ENCODE measurements at regions not wholly inside any gene's neighbourhood (a gene's known extent, or its start where the extent isn't known, plus 50 kb on each side); places are given as distances from the start of the nearest gene placed in this dataset.

DNA sequence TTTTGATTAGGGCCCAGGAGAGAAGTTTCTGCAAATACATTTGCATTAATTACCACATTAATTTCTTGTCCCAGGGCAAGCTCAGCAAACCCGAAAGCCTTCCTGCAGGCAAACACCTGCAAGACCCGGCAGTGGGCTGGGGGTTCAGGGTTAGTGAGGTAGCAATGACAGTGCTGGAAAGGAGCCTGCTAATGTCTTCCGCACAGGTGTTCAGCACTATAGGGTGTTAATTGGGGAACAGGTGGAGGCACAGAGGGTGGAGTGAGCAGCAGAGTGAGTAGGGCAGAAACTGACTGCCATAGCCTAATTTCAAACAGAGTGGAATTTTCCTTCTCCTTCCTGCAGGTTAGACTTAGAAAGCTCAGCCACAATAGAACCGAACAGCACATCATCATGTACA lies 50.9 kb upstream of the UBASH3B start:
- no peak overlapping the region for H3K27ac Mint-ChIP-seq
- H3K4me3 Mint-ChIP-seq = no peak overlapping the region
- ChIA-PET POLR2A (no interaction called here), CTCF (interaction anchor here (1.1 to 1.3 kb wide), 3 partner anchors 24 to 184 kb away, joined by 3 to 5 read pairs (median 4); no protein-coding TSS in a partner anchor)
- H3K4me1 Mint-ChIP-seq = peaks cover 15% of the 10 kb centered on the region
- H3K27me3 Mint-ChIP-seq (ENCODE audit: low read depth) = no peaks in the 10 kb centered on the region; the same call in 1 of the 2 replicates
- no peaks in the 10 kb centered on the region for H3K9me3 Mint-ChIP-seq
- peak; percentile 13 for DNase-seq (ENCODE audit: low spot score)
- TF ChIP-seq, protein P1, sequence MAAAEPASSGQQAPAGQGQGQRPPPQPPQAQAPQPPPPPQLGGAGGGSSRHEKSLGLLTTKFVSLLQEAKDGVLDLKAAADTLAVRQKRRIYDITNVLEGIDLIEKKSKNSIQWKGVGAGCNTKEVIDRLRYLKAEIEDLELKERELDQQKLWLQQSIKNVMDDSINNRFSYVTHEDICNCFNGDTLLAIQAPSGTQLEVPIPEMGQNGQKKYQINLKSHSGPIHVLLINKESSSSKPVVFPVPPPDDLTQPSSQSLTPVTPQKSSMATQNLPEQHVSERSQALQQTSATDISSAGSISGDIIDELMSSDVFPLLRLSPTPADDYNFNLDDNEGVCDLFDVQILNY (CRISPR knock-in tag; IDR thresholded peaks at IDR 0.05) = no peak
- no peak for TF ChIP-seq FOXK1 (CRISPR knock-in tag; IDR thresholded peaks at IDR 0.05)
- TF ChIP-seq, protein P2, sequence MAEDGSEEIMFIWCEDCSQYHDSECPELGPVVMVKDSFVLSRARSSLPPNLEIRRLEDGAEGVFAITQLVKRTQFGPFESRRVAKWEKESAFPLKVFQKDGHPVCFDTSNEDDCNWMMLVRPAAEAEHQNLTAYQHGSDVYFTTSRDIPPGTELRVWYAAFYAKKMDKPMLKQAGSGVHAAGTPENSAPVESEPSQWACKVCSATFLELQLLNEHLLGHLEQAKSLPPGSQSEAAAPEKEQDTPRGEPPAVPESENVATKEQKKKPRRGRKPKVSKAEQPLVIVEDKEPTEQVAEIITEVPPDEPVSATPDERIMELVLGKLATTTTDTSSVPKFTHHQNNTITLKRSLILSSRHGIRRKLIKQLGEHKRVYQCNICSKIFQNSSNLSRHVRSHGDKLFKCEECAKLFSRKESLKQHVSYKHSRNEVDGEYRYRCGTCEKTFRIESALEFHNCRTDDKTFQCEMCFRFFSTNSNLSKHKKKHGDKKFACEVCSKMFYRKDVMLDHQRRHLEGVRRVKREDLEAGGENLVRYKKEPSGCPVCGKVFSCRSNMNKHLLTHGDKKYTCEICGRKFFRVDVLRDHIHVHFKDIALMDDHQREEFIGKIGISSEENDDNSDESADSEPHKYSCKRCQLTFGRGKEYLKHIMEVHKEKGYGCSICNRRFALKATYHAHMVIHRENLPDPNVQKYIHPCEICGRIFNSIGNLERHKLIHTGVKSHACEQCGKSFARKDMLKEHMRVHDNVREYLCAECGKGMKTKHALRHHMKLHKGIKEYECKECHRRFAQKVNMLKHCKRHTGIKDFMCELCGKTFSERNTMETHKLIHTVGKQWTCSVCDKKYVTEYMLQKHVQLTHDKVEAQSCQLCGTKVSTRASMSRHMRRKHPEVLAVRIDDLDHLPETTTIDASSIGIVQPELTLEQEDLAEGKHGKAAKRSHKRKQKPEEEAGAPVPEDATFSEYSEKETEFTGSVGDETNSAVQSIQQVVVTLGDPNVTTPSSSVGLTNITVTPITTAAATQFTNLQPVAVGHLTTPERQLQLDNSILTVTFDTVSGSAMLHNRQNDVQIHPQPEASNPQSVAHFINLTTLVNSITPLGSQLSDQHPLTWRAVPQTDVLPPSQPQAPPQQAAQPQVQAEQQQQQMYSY (CRISPR knock-in tag; IDR thresholded peaks at IDR 0.05) = peak; percentile 18; the same call in 1 of the 2 replicates
- TF ChIP-seq, protein P3, sequence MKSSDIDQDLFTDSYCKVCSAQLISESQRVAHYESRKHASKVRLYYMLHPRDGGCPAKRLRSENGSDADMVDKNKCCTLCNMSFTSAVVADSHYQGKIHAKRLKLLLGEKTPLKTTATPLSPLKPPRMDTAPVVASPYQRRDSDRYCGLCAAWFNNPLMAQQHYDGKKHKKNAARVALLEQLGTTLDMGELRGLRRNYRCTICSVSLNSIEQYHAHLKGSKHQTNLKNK (CRISPR knock-in tag; IDR thresholded peaks at IDR 0.05) = no peak
- H3K36me3 Mint-ChIP-seq = no peaks in the 10 kb centered on the region
- no peak for ATAC-seq

DNA sequence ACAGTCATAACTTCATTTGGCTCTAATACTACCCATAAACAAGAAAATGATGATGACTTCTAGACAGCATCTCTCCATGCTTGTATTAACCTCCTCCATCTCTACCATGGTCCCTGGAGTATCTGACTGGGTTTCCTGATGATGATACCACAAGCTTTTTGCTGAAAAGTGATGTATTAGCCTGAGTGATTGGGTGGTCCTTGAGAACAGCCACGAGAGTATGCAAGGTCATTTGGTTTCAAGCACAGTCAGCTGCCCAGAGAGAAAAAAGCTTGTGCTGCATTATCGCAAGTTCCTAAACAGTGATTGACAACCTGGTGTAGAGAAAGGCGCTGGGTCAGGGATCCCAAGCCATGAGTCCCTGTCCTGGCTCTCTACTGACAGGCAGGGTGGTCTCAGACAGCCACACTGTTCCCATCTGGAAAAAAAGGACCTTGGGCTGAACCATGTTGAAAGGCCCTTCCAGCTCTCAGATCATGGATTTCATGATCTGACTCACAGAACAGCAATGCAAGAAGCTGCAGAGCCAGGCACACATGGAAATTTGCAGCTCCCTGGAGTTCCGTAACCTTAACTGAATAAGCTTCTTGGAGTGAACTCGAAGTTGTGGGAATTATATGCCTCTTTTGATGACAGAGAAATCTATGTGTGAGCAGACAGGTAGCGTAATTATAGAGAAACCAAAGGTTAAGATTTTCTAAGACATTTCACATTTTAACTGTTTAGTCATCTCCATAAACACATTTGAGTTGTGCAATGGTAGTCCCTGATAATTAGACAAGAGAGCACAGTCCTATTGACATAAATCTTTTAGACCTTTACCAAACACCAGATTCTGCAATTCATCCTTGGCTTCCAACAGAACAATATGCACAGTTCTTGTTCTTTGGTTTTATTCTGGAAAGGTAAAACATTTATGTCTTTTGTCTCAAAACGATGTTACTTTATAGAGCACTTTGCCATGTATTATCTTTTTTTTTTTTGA lies 54.1 kb upstream of the UBASH3B start:
- Mint-ChIP-seq H3K36me3 (no peaks in the 10 kb centered on the region), H3K27me3 (ENCODE audit: low read depth) (no peaks in the 10 kb centered on the region; the same call in 1 of the 2 replicates), H3K9me3 (no peaks in the 10 kb centered on the region), H3K4me3 (no peak overlapping the region), H3K27ac (no peak overlapping the region; the same call in 1 of the 2 replicates), H3K4me1 (peaks cover 15% of the 10 kb centered on the region)
- DNase-seq (ENCODE audit: low spot score) (no peak), ATAC-seq (no peak)
- POLR2A ChIA-PET = no interaction called here
- CTCF ChIA-PET = interaction anchor here (0.7 to 1.3 kb wide), 3 partner anchors 15 to 154 kb away, joined by 3 to 5 read pairs (median 3); no protein-coding TSS in a partner anchor
- TF ChIP-seq, protein P4, sequence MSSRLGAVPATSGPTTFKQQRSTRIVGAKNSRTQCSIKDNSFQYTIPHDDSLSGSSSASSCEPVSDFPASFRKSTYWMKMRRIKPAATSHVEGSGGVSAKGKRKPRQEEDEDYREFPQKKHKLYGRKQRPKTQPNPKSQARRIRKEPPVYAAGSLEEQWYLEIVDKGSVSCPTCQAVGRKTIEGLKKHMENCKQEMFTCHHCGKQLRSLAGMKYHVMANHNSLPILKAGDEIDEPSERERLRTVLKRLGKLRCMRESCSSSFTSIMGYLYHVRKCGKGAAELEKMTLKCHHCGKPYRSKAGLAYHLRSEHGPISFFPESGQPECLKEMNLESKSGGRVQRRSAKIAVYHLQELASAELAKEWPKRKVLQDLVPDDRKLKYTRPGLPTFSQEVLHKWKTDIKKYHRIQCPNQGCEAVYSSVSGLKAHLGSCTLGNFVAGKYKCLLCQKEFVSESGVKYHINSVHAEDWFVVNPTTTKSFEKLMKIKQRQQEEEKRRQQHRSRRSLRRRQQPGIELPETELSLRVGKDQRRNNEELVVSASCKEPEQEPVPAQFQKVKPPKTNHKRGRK (CRISPR knock-in tag; IDR thresholded peaks at IDR 0.05; ENCODE audit: borderline replicate concordance) = no peak
- TF ChIP-seq EMX1 (CRISPR knock-in tag; IDR thresholded peaks at IDR 0.05) = no peak
- TF ChIP-seq, protein P5, sequence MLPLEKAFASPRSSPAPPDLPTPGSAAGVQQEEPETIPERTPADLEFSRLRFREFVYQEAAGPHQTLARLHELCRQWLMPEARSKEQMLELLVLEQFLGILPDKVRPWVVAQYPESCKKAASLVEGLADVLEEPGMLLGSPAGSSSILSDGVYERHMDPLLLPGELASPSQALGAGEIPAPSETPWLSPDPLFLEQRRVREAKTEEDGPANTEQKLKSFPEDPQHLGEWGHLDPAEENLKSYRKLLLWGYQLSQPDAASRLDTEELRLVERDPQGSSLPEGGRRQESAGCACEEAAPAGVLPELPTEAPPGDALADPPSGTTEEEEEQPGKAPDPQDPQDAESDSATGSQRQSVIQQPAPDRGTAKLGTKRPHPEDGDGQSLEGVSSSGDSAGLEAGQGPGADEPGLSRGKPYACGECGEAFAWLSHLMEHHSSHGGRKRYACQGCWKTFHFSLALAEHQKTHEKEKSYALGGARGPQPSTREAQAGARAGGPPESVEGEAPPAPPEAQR (CRISPR knock-in tag; IDR thresholded peaks at IDR 0.05) = no peak
- TF ChIP-seq, protein P6, sequence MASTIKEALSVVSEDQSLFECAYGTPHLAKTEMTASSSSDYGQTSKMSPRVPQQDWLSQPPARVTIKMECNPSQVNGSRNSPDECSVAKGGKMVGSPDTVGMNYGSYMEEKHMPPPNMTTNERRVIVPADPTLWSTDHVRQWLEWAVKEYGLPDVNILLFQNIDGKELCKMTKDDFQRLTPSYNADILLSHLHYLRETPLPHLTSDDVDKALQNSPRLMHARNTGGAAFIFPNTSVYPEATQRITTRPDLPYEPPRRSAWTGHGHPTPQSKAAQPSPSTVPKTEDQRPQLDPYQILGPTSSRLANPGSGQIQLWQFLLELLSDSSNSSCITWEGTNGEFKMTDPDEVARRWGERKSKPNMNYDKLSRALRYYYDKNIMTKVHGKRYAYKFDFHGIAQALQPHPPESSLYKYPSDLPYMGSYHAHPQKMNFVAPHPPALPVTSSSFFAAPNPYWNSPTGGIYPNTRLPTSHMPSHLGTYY (CRISPR knock-in tag; IDR thresholded peaks at IDR 0.05) = no peak
- TF ChIP-seq, protein P1 (CRISPR knock-in tag; IDR thresholded peaks at IDR 0.05) = no peak
- TF ChIP-seq, protein P7, sequence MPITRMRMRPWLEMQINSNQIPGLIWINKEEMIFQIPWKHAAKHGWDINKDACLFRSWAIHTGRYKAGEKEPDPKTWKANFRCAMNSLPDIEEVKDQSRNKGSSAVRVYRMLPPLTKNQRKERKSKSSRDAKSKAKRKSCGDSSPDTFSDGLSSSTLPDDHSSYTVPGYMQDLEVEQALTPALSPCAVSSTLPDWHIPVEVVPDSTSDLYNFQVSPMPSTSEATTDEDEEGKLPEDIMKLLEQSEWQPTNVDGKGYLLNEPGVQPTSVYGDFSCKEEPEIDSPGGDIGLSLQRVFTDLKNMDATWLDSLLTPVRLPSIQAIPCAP (CRISPR knock-in tag; IDR thresholded peaks at IDR 0.05) = no peak
- no peak for TF ChIP-seq CREB1 (CRISPR knock-in tag; IDR thresholded peaks at IDR 0.05)
- no peak for TF ChIP-seq NFYB (CRISPR knock-in tag; conservative IDR thresholded peaks at IDR 0.05; ENCODE audit: low read depth)
- no peak for TF ChIP-seq SMAD4 (CRISPR knock-in tag; IDR thresholded peaks at IDR 0.05)
- no peak for TF ChIP-seq FOXK1 (CRISPR knock-in tag; IDR thresholded peaks at IDR 0.05)
- TF ChIP-seq, protein P8, sequence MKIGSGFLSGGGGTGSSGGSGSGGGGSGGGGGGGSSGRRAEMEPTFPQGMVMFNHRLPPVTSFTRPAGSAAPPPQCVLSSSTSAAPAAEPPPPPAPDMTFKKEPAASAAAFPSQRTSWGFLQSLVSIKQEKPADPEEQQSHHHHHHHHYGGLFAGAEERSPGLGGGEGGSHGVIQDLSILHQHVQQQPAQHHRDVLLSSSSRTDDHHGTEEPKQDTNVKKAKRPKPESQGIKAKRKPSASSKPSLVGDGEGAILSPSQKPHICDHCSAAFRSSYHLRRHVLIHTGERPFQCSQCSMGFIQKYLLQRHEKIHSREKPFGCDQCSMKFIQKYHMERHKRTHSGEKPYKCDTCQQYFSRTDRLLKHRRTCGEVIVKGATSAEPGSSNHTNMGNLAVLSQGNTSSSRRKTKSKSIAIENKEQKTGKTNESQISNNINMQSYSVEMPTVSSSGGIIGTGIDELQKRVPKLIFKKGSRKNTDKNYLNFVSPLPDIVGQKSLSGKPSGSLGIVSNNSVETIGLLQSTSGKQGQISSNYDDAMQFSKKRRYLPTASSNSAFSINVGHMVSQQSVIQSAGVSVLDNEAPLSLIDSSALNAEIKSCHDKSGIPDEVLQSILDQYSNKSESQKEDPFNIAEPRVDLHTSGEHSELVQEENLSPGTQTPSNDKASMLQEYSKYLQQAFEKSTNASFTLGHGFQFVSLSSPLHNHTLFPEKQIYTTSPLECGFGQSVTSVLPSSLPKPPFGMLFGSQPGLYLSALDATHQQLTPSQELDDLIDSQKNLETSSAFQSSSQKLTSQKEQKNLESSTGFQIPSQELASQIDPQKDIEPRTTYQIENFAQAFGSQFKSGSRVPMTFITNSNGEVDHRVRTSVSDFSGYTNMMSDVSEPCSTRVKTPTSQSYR (CRISPR knock-in tag; IDR thresholded peaks at IDR 0.05) = no peak
- TF ChIP-seq JUN (CRISPR knock-in tag; IDR thresholded peaks at IDR 0.05) = no peak
- no peak for TF ChIP-seq NR1H2 (CRISPR knock-in tag; IDR thresholded peaks at IDR 0.05)
- TF ChIP-seq MXD4 (CRISPR knock-in tag; IDR thresholded peaks at IDR 0.05; ENCODE audit: borderline replicate concordance) = no peak
- no peak for TF ChIP-seq ZNF423 (CRISPR knock-in tag; IDR thresholded peaks at IDR 0.05)
- TF ChIP-seq, protein P3 (CRISPR knock-in tag; IDR thresholded peaks at IDR 0.05) = no peak

Data from WTC11 (cell line).